ENCODE measurements at regions not wholly inside any gene's neighbourhood (a gene's known extent, or its start where the extent isn't known, plus 50 kb on each side); places are given as distances from the start of the nearest gene placed in this dataset.

- TF ChIP-seq POLR2A (IDR thresholded peaks at IDR 0.05; ENCODE audit: low read depth, low read length): no peak
- no peak for TF ChIP-seq POLR2AphosphoS5 (IDR thresholded peaks at IDR 0.05; ENCODE audit: low read depth, low read length)
- TF ChIP-seq TAF1 (IDR thresholded peaks at IDR 0.05; ENCODE audit: borderline replicate concordance, low read depth, low read length): no peak
These were observed 470.0 kb upstream of the FSIP2 start for GRCh38 chr2:185268651-185269050.

Measured in GM12892 (cell line).